ENCODE measurements at regions not wholly inside any gene's neighbourhood (a gene's known extent, or its start where the extent isn't known, plus 50 kb on each side); places are given as distances from the start of the nearest gene placed in this dataset.

- TF ChIP-seq POLR2A (IDR thresholded peaks at IDR 0.05) (no peak), CTCF (IDR thresholded peaks at IDR 0.05) (no peak)
Measured at GRCh38 chr4:174154215-174154854, 129.1 kb downstream of the FBXO8 start.

All from heart left ventricle (tissue), 13 donors.